HUDEP-2 (cell line): ENCODE measurements at regions not wholly inside any gene's neighbourhood (a gene's known extent, or its start where the extent isn't known, plus 50 kb on each side); places are given as distances from the start of the nearest gene placed in this dataset.

ENCODE experiments used
- DNase-seq, 76 experiments: peaks; one replicate each; lab custom pipeline; 2025; ENCODE audit not compliant: unreplicated experiment in 76 of 76; lab: John Stamatoyannopoulos, UW

- DNase-seq = no peak
Observed at GRCh38 chr13:78802912-78803311, 144.0 kb upstream of the OBI1 start.

- no peak for DNase-seq
Observed at GRCh38 chr13:78787190-78787589, 128.2 kb upstream of the OBI1 start.

GRCh38 chr13:78786459-78786858 is 127.5 kb upstream of the OBI1 start:
- no peak for DNase-seq

DNA sequence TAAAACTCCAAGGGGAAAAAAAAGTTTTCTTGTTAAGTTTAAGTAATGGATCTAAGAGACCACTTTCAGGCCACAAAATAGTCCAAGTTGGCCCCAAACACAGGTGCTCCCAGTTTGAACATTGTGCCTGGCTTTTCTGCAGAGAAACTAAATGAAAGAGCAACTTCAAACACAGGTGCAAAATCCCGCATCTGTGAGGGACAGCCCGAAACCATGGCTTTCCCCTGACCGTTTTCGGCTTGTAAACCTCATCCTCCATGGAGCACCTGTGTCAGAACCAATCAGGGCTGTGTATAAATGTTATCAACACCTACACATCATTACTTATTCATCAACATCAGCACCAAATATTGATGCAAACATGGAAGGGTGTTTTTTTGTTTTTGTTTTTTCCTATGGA is 126.8 kb upstream of the OBI1 start:
- no peak for DNase-seq

GRCh38 chr13:78784014-78784750 is 125.2 kb upstream of the OBI1 start:
- no peak for DNase-seq

GRCh38 chr13:78780708-78781107 is 121.8 kb upstream of the OBI1 start:
- DNase-seq = no peak

- no peak for DNase-seq
Observed at GRCh38 chr13:78779608-78780007, 120.7 kb upstream of the OBI1 start.

- no peak for DNase-seq
Observed at GRCh38 chr13:78777976-78778375, 119.0 kb upstream of the OBI1 start.

DNA sequence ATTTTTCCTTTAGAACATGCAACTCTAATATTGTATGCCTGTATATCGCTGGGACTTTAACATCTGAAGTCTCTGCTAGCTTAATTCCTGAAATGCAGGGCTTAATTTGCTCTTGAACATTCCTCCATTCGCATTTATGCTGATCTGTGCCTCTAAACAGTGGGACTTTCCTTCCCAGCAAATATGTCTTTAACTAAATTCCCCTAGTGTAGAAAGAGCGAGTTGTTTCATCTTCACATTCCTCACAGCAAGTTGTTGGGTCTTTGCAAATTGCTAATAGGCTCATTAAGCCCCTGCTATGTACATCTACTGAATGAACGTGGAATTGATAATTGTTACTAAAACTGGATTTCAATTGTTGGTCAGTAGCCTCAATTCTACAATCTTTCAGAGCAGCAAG is 118.4 kb upstream of the OBI1 start:
- no peak for DNase-seq

GRCh38 chr13:78772933-78773332 is 114.0 kb upstream of the OBI1 start:
- DNase-seq = no peak

GRCh38 chr13:78770601-78771000 is 111.6 kb upstream of the OBI1 start:
- no peak for DNase-seq

GRCh38 chr13:78768950-78769349 is 110.0 kb upstream of the OBI1 start:
- no peak for DNase-seq

DNA sequence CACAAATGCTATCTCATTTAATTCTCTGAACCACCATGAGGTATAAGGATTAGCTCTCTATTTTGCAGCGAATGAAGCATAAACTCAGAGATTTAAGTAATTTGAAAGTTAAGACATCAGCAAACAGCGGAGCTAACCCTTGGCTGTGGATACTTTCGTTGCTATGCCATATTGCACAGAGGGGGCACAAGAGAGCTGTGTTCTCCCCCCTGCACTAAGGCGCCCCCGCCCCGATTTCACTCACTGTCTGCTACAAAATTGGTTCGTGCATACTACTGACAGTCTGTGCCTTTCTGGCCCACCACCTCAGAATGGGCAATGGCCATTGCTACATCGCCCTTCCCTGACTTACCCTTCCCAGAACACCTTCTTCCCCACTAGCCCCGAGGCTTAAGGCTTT is 105.7 kb upstream of the OBI1 start:
- no peak for DNase-seq

DNA sequence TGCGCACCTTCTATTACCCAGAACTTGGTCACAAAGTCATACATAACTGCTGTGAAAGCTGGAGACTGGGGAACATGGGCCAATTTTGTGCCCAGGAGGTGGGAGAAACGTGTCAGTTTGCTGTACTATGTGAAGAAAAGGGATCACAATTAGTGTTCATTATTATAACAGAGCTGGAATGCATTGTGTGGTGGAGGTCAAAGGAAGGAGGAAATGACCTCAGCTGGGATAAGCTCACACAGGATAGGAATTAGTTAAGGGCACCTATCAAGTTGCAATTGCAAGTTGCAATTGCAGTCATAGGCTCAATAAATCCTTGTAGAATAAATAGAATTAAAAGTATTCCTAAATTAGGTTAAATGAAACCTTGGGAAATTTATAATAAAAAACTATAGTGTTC is 103.9 kb upstream of the OBI1 start:
- no peak for DNase-seq

GRCh38 chr13:78759704-78760103 is 100.7 kb upstream of the OBI1 start:
- no peak for DNase-seq

DNA sequence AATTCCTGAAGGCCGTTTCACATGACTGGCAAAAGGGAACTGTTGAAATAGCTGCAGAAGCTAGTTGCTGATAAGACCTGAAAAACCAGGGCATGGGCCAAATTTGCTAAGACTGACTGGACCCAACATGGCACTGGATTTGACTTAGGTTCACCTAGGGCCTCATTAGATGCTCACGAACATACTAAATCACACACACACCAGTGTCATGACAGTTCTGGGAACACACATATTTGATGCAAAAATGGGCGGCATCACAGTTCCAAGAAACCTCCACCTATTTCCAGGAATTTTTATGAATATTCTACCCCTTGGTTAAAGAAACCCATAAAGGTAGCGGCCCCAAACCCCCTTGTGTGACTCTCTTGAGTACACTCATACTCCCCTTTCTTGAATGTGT is 99.6 kb upstream of the OBI1 start:
- peak in 3 of 76 experiments; percentile 1 to 18 (median 3) for DNase-seq

GRCh38 chr13:78753435-78753834 is 94.5 kb upstream of the OBI1 start:
- DNase-seq = no peak

DNA sequence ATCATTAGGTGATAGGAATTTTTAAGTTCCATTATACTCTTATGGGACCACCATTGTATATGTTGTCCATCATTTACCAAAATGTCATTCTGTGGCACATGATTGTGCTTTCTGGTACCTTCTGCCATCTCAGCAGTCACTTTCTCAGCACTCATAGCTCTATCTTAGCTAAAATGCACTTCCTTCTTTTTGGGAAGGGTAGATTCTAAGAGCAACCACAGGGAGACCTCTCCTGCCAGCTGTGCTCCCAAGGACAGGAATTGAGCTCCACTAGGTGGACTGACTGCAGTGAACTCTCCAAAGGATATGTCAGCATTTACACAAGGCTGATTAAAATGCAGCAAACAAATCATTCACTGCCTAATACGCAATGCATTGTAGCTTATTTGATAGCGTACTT is 91.8 kb upstream of the OBI1 start:
- DNase-seq = no peak

DNA sequence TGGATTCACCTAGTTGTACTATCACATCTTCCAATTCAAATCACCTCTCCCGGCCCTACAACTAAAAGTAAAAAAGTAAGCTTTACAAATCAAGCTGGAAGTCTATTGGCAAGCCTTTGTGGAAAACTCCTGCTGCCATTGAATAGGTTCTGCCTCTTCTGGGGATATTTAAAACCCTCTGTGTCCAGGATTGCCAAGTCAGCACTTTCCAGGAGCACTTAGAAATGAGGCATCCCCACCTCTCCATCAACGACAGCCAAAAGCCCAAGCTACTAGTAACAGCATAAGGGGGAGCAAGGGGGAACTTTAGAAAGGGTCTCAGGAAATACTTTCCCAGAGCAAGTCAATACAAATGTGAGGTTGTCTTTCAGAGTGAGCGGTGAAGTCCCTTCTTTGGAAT is 85.0 kb upstream of the OBI1 start:
- no peak for DNase-seq

GRCh38 chr13:78742659-78743058 is 83.7 kb upstream of the OBI1 start:
- no peak for DNase-seq

GRCh38 chr13:78736142-78736541 is 77.2 kb upstream of the OBI1 start:
- no peak for DNase-seq

DNA sequence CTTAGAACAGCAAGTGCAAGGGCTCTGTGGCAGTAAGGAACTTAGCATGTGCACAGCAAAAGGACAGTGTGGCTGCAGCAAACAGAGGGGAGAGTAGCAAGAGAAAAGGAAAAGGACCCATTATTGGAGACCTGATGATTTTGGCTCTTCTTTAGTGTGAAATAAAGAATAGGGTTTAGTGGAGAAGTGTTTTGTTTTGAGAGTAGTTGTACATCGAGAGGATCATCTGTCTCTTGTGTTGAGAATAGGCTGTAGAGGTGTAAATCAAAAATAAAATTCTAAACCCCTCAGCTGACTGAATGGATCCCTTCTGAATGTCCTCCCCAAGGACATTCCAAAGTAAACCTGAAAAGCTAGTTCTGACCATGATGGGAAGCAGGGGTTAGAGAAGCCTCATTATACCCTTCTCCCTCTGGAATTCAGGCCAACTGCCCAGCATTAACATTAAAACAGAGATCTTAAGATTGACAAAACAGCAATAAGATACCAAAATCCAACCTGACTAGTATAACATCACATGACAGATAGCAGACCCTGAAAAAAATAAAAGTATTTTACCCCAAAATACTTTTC is 73.6 kb upstream of the OBI1 start:
- DNase-seq = no peak

DNA sequence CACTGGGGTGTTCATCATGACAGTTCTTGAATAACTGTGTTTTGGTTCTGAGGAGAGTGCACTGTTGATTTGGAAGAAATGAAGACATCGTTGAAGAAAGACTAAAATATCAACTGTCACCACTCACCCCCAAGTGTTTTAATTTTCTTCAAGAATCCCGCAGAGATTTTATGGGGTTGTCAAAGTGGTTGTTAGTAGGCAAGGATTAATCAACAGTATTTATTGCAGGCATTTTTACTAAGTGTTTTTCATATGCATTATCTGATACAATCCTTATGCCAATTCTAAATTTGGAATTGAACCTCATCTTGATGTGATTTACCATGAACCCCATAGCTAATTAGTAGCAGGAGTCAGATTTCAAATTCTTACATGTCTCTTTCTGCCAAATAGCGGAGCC is 63.7 kb upstream of the OBI1 start:
- DNase-seq = no peak
